ENCODE measurements at regions not wholly inside any gene's neighbourhood (a gene's known extent, or its start where the extent isn't known, plus 50 kb on each side); places are given as distances from the start of the nearest gene placed in this dataset.
A peak's percentile ranks its signal among the peaks of the same experiment; 100 is the strongest.

- TF ChIP-seq CREM (IDR thresholded peaks at IDR 0.05; ENCODE audit: low read depth) = peak; percentile 61; the same call in 1 of the 2 replicates
- no peak for TF ChIP-seq FOS (IDR thresholded peaks at IDR 0.05; ENCODE audit: borderline replicate concordance, extremely low read depth, insufficient read length)
- peak; percentile 48; the same call in 1 of the 2 replicates for TF ChIP-seq BCL11A (IDR thresholded peaks at IDR 0.05; ENCODE audit: low read depth, low read length)
- TF ChIP-seq NBN (IDR thresholded peaks at IDR 0.05) = peak; percentile 20; the same call in 1 of the 2 replicates
- no peak for TF ChIP-seq TCF7 (IDR thresholded peaks at IDR 0.05; ENCODE audit: borderline replicate concordance)
- peak; percentile 50; the same call in 1 of the 2 replicates for TF ChIP-seq EED (IDR thresholded peaks at IDR 0.05; ENCODE audit: low read depth)
- no peak for TF ChIP-seq NFYA (IDR thresholded peaks at IDR 0.05; ENCODE audit: borderline replicate concordance, low read depth, low read length)
- no peak for TF ChIP-seq STAT1 (conservative IDR thresholded peaks at IDR 0.05)
- TF ChIP-seq IKZF1 (conservative IDR thresholded peaks at IDR 0.05) = peak; percentile 85
- peak in 1 of 2 experiments; percentile 29; a peak in 1 of 4 replicates for TF ChIP-seq EP300 (IDR thresholded peaks at IDR 0.05; ENCODE audit: borderline replicate concordance in 1 of 2, control insufficient read depth in 1 of 2, low read depth in 2 of 2, low read length in 2 of 2)
- TF ChIP-seq ATF2 (IDR thresholded peaks at IDR 0.05; ENCODE audit: low read length) = peak; percentile 58; the same call in 1 of the 2 replicates
- TF ChIP-seq PKNOX1 (IDR thresholded peaks at IDR 0.05) = peak; percentile 8; the same call in 1 of the 2 replicates
Measured at GRCh38 chr16:13376174-13376573, 474.8 kb downstream of the SHISA9 start (continued).
